Breast epithelium (tissue), 4 donors: ENCODE measurements at regions not wholly inside any gene's neighbourhood (a gene's known extent, or its start where the extent isn't known, plus 50 kb on each side); places are given as distances from the start of the nearest gene placed in this dataset.

Experiments
- DNase-seq, 2 donors: peaks; one replicate each; pipeline ENCODE4 v3.0.0-alpha.2; 2019; ENCODE audit warnings: low spot score in 2 of 2
- H3K27ac ChIP-seq, 2 donors: fragments of 200-600 bp; sonication (generic) in 1 of 2; one replicate each; pipeline ENCODE4 v1.5.1; 2016 to 2019; ENCODE audit warnings: mild to moderate bottlenecking in 1 of 2
- H3K27me3 ChIP-seq, 2 donors: fragments of 200-600 bp; sonication (generic) in 1 of 2; one replicate each; pipeline versions ENCODE4 v1.5.1 to v1.6.0; 2017 to 2019; ENCODE audit warnings: control low read depth in 1 of 2, mild to moderate bottlenecking in 1 of 2
- H3K36me3 ChIP-seq: fragments of 200-600 bp; one replicate; pipeline ENCODE4 v1.5.1; 2019
- H3K4me1 ChIP-seq, 2 donors: fragments of 200-600 bp; sonication (generic); one replicate each; pipeline ENCODE4 v1.5.1; 2016 to 2019; ENCODE audit warnings: control low read depth in 1 of 2
- H3K4me3 ChIP-seq, 3 donors: fragments of 200-600 bp; sonication (generic); 1 replicate in 2 of 3; 2 replicates in 1 of 3; pipeline ENCODE4 v1.5.1; 2016 to 2019; ENCODE audit warnings: mild to moderate bottlenecking in 3 of 3, moderate library complexity in 2 of 3
- H3K9me3 ChIP-seq, 2 donors: fragments of 200-600 bp; sonication (generic) in 1 of 2; one replicate each; pipeline ENCODE4 v1.5.1; 2016 to 2019; ENCODE audit warnings: control low read depth in 1 of 2
- CTCF ChIP-seq, 3 donors: fragments of 450-650 bp; IDR thresholded peaks; one replicate each; pipeline ENCODE4 v1.5.1; 2016 to 2017; ENCODE audit warnings: antibody characterized with exemption in 3 of 3, mild to moderate bottlenecking in 3 of 3, moderate library complexity in 3 of 3
- POLR2A ChIP-seq: fragments of 450-650 bp; IDR thresholded peaks from one replicate; pipeline ENCODE4 v1.6.1; 2016; ENCODE audit warnings: antibody characterized with exemption, mild to moderate bottlenecking, moderate library complexity
- POLR2AphosphoS5 ChIP-seq, 3 donors: sonication (generic); formaldehyde crosslinking; IDR thresholded peaks; one replicate each; pipeline ENCODE4 v1.6.1; 2017; ENCODE audit warnings: antibody characterized with exemption in 3 of 3
- intact Hi-C: fragments of 100-400 bp; cut with DNase I; formaldehyde crosslinking; loops from one replicate; pipeline ENCODE4 v1.15.1; 2023; ENCODE audit warnings: low total_unique reads

GRCh38 chr1:188154761-188155160, 1326.0 kb downstream of the PLA2G4A start:
- H3K4me3 ChIP-seq = no peak overlapping the region
- TF ChIP-seq CTCF (IDR thresholded peaks at IDR 0.05) = no peak
- no peak for TF ChIP-seq POLR2A
- H3K27ac ChIP-seq = no peak overlapping the region
- H3K9me3 ChIP-seq = no peaks in the 10 kb centered on the region
- intact Hi-C loops = no loop called here
- H3K27me3 ChIP-seq = no peaks in the 10 kb centered on the region
- peaks cover 4% of the 10 kb centered on the region for H3K36me3 ChIP-seq
- no peaks in the 10 kb centered on the region for H3K4me1 ChIP-seq
- DNase-seq = no peak

GRCh38 chr1:188155261-188155660, 1326.5 kb downstream of the PLA2G4A start:
- no peak for DNase-seq
- Histone ChIP-seq H3K36me3 (peaks cover 4% of the 10 kb centered on the region), H3K9me3 (no peaks in the 10 kb centered on the region), H3K27ac (no peak overlapping the region), H3K4me1 (no peaks in the 10 kb centered on the region), H3K27me3 (no peaks in the 10 kb centered on the region), H3K4me3 (no peak overlapping the region)
- intact Hi-C loops = no loop called here
- TF ChIP-seq CTCF (IDR thresholded peaks at IDR 0.05) (no peak), POLR2AphosphoS5 (IDR thresholded peaks at IDR 0.05) (no peak), POLR2A (no peak)

- H3K27ac ChIP-seq = no peak overlapping the region
- intact Hi-C loops = no loop called here
- H3K4me1 ChIP-seq = no peaks in the 10 kb centered on the region
- H3K4me3 ChIP-seq = no peak overlapping the region
- no peak for DNase-seq
- H3K36me3 ChIP-seq = no peaks in the 10 kb centered on the region
- H3K27me3 ChIP-seq = no peaks in the 10 kb centered on the region
- no peaks in the 10 kb centered on the region for H3K9me3 ChIP-seq
- TF ChIP-seq POLR2A (no peak), CTCF (IDR thresholded peaks at IDR 0.05) (no peak), POLR2AphosphoS5 (IDR thresholded peaks at IDR 0.05) (no peak)
These were observed 1335.7 kb downstream of the PLA2G4A start for GRCh38 chr1:188164459-188164858.

- intact Hi-C loops = no loop called here
- no peaks in the 10 kb centered on the region for H3K27me3 ChIP-seq
- no peaks in the 10 kb centered on the region for H3K9me3 ChIP-seq
- no peaks in the 10 kb centered on the region for H3K4me1 ChIP-seq
- TF ChIP-seq POLR2AphosphoS5 (IDR thresholded peaks at IDR 0.05) (no peak), POLR2A (no peak), CTCF (IDR thresholded peaks at IDR 0.05) (no peak)
- H3K27ac ChIP-seq = no peak overlapping the region
- H3K36me3 ChIP-seq = no peaks in the 10 kb centered on the region
- DNase-seq = no peak
- H3K4me3 ChIP-seq = no peak overlapping the region
These were observed 1337.9 kb downstream of the PLA2G4A start for GRCh38 chr1:188166654-188167053.

- H3K4me3 ChIP-seq = no peak overlapping the region
- no peaks in the 10 kb centered on the region for H3K9me3 ChIP-seq
- TF ChIP-seq POLR2A (no peak), POLR2AphosphoS5 (IDR thresholded peaks at IDR 0.05) (no peak), CTCF (IDR thresholded peaks at IDR 0.05) (no peak)
- intact Hi-C loops = no loop called here
- no peaks in the 10 kb centered on the region for H3K36me3 ChIP-seq
- no peak overlapping the region for H3K27ac ChIP-seq
- no peaks in the 10 kb centered on the region for H3K4me1 ChIP-seq
- H3K27me3 ChIP-seq = no peaks in the 10 kb centered on the region
- DNase-seq = no peak
These were observed 1341.2 kb downstream of the PLA2G4A start for GRCh38 chr1:188169971-188170370.
